Stimulated activated naive CD8-positive, alpha-beta T cell treated with anti-CD3 and anti-CD28 coated beads, Interleukin-15, amount 100 ng/mL, for 72 hours (primary cell): ENCODE measurements at regions not wholly inside any gene's neighbourhood (a gene's known extent, or its start where the extent isn't known, plus 50 kb on each side); places are given as distances from the start of the nearest gene placed in this dataset.

Experiments used
- ATAC-seq: fragments of 150-1000 bp; cut with Tn5 transposase; 2 replicates; pipeline ENCODE4 v1.10.0; 2021; ENCODE audit warnings: mild to moderate bottlenecking, moderate library complexity
- DNase-seq, 2 donors: peaks; one replicate each; pipeline ENCODE4 v3.0.0; 2021 to 2022
- H3K27ac Mint-ChIP-seq, 2 donors: one replicate each; pipeline ENCODE4 v1.8.0; 2022; ENCODE audit warnings: mild to moderate bottlenecking in 2 of 2, mixed read lengths in 2 of 2, moderate library complexity in 2 of 2
- H3K27me3 Mint-ChIP-seq: one replicate; pipeline ENCODE4 v1.8.0; 2022; ENCODE audit warnings: mixed read lengths
- H3K4me1 Mint-ChIP-seq: one replicate; pipeline ENCODE4 v1.8.0; 2022; ENCODE audit warnings: mild to moderate bottlenecking, mixed read lengths
- H3K4me3 Mint-ChIP-seq, 2 donors: one replicate each; pipeline ENCODE4 v1.8.0; 2022; ENCODE audit warnings: mild to moderate bottlenecking in 2 of 2, mixed read lengths in 2 of 2, moderate library complexity in 1 of 2
- H3K9me3 Mint-ChIP-seq, 2 donors: one replicate each; pipeline ENCODE4 v1.8.0; 2022; ENCODE audit warnings: mixed read lengths in 2 of 2

- no peak overlapping the region for H3K27ac Mint-ChIP-seq
- ATAC-seq (no peak), DNase-seq (no peak)
- H3K9me3 Mint-ChIP-seq = no peaks in the 10 kb centered on the region
- no peaks in the 10 kb centered on the region for H3K27me3 Mint-ChIP-seq
- no peaks in the 10 kb centered on the region for H3K4me1 Mint-ChIP-seq
- no peak overlapping the region for H3K4me3 Mint-ChIP-seq
These were observed 404.8 kb upstream of the ATP11B start for GRCh38 chr3:182388506-182388905.

GRCh38 chr3:182389071-182389815 is 404.1 kb upstream of the ATP11B start:
- H3K9me3 Mint-ChIP-seq = no peaks in the 10 kb centered on the region
- ATAC-seq (no peak), DNase-seq (no peak)
- H3K27me3 Mint-ChIP-seq = no peaks in the 10 kb centered on the region
- H3K4me3 Mint-ChIP-seq = no peak overlapping the region
- peak overlapping the region in 1 of 2 donors; percentile 85 for H3K27ac Mint-ChIP-seq
- no peaks in the 10 kb centered on the region for H3K4me1 Mint-ChIP-seq

GRCh38 chr3:182390421-182390820 is 402.9 kb upstream of the ATP11B start:
- Mint-ChIP-seq H3K4me1 (no peaks in the 10 kb centered on the region), H3K4me3 (no peak overlapping the region), H3K9me3 (no peaks in the 10 kb centered on the region), H3K27me3 (no peaks in the 10 kb centered on the region), H3K27ac (no peak overlapping the region)
- ATAC-seq (no peak), DNase-seq (no peak)

- ATAC-seq (no peak), DNase-seq (no peak)
- no peaks in the 10 kb centered on the region for H3K9me3 Mint-ChIP-seq
- H3K27me3 Mint-ChIP-seq = no peaks in the 10 kb centered on the region
- H3K27ac Mint-ChIP-seq = no peak overlapping the region
- H3K4me1 Mint-ChIP-seq = no peaks in the 10 kb centered on the region
- no peak overlapping the region for H3K4me3 Mint-ChIP-seq
These were observed 400.9 kb upstream of the ATP11B start for GRCh38 chr3:182392182-182392937.

- DNase-seq = no peak
- no peaks in the 10 kb centered on the region for H3K27me3 Mint-ChIP-seq
- no peaks in the 10 kb centered on the region for H3K9me3 Mint-ChIP-seq
- no peak overlapping the region for H3K27ac Mint-ChIP-seq
- no peak overlapping the region for H3K4me3 Mint-ChIP-seq
- H3K4me1 Mint-ChIP-seq = no peaks in the 10 kb centered on the region
- no peak for ATAC-seq
These were observed 400.2 kb upstream of the ATP11B start for GRCh38 chr3:182393151-182393550.

GRCh38 chr3:182393830-182394367 is 399.4 kb upstream of the ATP11B start:
- Mint-ChIP-seq H3K27ac (no peak overlapping the region), H3K27me3 (no peaks in the 10 kb centered on the region), H3K9me3 (no peaks in the 10 kb centered on the region), H3K4me3 (no peak overlapping the region), H3K4me1 (no peaks in the 10 kb centered on the region)
- ATAC-seq (no peak), DNase-seq (no peak)

- ATAC-seq = no peak
- no peaks in the 10 kb centered on the region for H3K9me3 Mint-ChIP-seq
- H3K27me3 Mint-ChIP-seq = no peaks in the 10 kb centered on the region
- no peaks in the 10 kb centered on the region for H3K4me1 Mint-ChIP-seq
- DNase-seq = no peak
- H3K4me3 Mint-ChIP-seq = no peak overlapping the region
- H3K27ac Mint-ChIP-seq = no peak overlapping the region
These were observed 396.1 kb upstream of the ATP11B start for GRCh38 chr3:182397164-182397563.

GRCh38 chr3:182399978-182400737 is 393.1 kb upstream of the ATP11B start:
- no peak for ATAC-seq
- no peak overlapping the region for H3K4me3 Mint-ChIP-seq
- H3K27me3 Mint-ChIP-seq = no peaks in the 10 kb centered on the region
- no peak overlapping the region for H3K27ac Mint-ChIP-seq
- DNase-seq = no peak
- H3K9me3 Mint-ChIP-seq = no peaks in the 10 kb centered on the region
- H3K4me1 Mint-ChIP-seq = no peaks in the 10 kb centered on the region

GRCh38 chr3:182400838-182401237 is 392.5 kb upstream of the ATP11B start:
- no peak overlapping the region for H3K27ac Mint-ChIP-seq
- no peak for ATAC-seq
- no peaks in the 10 kb centered on the region for H3K9me3 Mint-ChIP-seq
- H3K4me3 Mint-ChIP-seq = no peak overlapping the region
- no peak for DNase-seq
- H3K27me3 Mint-ChIP-seq = no peaks in the 10 kb centered on the region
- no peaks in the 10 kb centered on the region for H3K4me1 Mint-ChIP-seq

- no peak for DNase-seq
- Mint-ChIP-seq H3K9me3 (no peaks in the 10 kb centered on the region), H3K4me3 (no peak overlapping the region), H3K4me1 (no peaks in the 10 kb centered on the region), H3K27me3 (no peaks in the 10 kb centered on the region), H3K27ac (no peak overlapping the region)
- ATAC-seq = no peak
These were observed 389.3 kb upstream of the ATP11B start for GRCh38 chr3:182404031-182404430.

GRCh38 chr3:182405759-182406158 is 387.5 kb upstream of the ATP11B start:
- H3K4me1 Mint-ChIP-seq = no peaks in the 10 kb centered on the region
- H3K27ac Mint-ChIP-seq = no peak overlapping the region
- H3K27me3 Mint-ChIP-seq = no peaks in the 10 kb centered on the region
- DNase-seq = no peak
- no peak for ATAC-seq
- H3K4me3 Mint-ChIP-seq = no peak overlapping the region
- no peaks in the 10 kb centered on the region for H3K9me3 Mint-ChIP-seq

- no peaks in the 10 kb centered on the region for H3K4me1 Mint-ChIP-seq
- no peak for ATAC-seq
These were observed 386.5 kb upstream of the ATP11B start for GRCh38 chr3:182406786-182407185.

GRCh38 chr3:182410051-182410450 is 383.3 kb upstream of the ATP11B start:
- DNase-seq (no peak), ATAC-seq (no peak)
- no peak overlapping the region for H3K4me3 Mint-ChIP-seq
- H3K9me3 Mint-ChIP-seq = no peaks in the 10 kb centered on the region
- H3K27ac Mint-ChIP-seq = no peak overlapping the region
- H3K4me1 Mint-ChIP-seq = no peaks in the 10 kb centered on the region
- H3K27me3 Mint-ChIP-seq = no peaks in the 10 kb centered on the region

More at GRCh38 chr3:182406786-182407185, 386.5 kb upstream of the ATP11B start:
- Mint-ChIP-seq H3K27ac (no peak overlapping the region), H3K9me3 (no peaks in the 10 kb centered on the region), H3K4me3 (no peak overlapping the region), H3K27me3 (no peaks in the 10 kb centered on the region)
- no peak for DNase-seq

- Mint-ChIP-seq H3K4me3 (no peak overlapping the region), H3K27me3 (no peaks in the 10 kb centered on the region), H3K9me3 (no peaks in the 10 kb centered on the region), H3K27ac (no peak overlapping the region), H3K4me1 (no peaks in the 10 kb centered on the region)
- no peak for ATAC-seq
- DNase-seq = no peak
These were observed 381.2 kb upstream of the ATP11B start for GRCh38 chr3:182412066-182412465.

- Mint-ChIP-seq H3K4me1 (no peaks in the 10 kb centered on the region), H3K4me3 (no peak overlapping the region), H3K27ac (no peak overlapping the region), H3K27me3 (no peaks in the 10 kb centered on the region), H3K9me3 (no peaks in the 10 kb centered on the region)
- DNase-seq = no peak
- no peak for ATAC-seq
These were observed 380.2 kb upstream of the ATP11B start for GRCh38 chr3:182413061-182413460.

GRCh38 chr3:182413682-182414081 is 379.6 kb upstream of the ATP11B start:
- Mint-ChIP-seq H3K4me1 (no peaks in the 10 kb centered on the region), H3K9me3 (no peaks in the 10 kb centered on the region), H3K27me3 (no peaks in the 10 kb centered on the region), H3K27ac (no peak overlapping the region), H3K4me3 (no peak overlapping the region)
- ATAC-seq (no peak), DNase-seq (no peak)
